NCI-H2081 (cell line): ENCODE measurements at regions not wholly inside any gene's neighbourhood (a gene's known extent, or its start where the extent isn't known, plus 50 kb on each side); places are given as distances from the start of the nearest gene placed in this dataset.

Experiments
- DNase-seq, 2 experiments: peaks; one replicate each; lab custom pipeline; 2025; lab: John Stamatoyannopoulos, UW

DNA sequence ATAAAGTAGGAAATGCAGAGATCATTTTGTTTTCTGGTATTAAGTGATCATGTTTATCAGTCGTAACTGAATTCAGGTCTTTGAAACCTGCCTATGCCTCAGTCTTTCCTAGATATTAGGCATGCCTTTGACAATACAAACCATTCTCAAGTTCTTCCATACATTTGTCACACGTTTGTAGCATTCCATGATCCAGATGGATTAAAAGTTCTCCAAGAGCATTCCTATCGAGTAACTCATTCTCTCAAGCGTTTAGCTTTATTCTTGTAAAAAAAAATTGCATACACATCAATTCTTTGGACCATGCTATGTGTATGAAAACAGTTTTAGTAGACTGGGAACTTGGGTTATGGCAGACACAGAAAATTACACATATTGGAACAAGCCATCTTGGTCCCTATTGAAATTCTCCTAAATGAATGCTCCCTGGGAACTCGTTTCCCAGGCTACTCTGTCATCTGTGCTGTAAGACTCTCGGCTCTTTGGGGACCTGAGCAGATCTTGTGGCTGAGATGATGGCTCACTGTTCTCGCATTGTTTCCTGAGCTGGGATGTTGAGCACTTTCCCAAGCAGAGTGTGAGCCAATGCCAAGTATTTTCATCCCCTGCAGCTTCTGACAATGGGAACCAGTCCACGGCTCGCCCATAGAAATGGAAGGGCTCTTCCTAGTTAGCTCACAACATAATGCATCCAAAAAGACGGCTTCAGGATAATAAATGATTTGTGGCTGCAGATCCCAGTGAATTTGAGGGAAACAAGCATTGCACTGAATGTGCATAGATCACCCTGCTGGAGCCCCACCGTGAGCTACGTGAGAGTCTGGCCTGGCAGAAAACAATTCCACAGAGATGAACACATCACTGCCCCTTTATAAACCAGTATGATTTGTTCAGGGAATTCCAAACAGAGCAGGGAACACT lies 230.2 kb downstream of the IRX1 start:
- DNase-seq: no peak

DNA sequence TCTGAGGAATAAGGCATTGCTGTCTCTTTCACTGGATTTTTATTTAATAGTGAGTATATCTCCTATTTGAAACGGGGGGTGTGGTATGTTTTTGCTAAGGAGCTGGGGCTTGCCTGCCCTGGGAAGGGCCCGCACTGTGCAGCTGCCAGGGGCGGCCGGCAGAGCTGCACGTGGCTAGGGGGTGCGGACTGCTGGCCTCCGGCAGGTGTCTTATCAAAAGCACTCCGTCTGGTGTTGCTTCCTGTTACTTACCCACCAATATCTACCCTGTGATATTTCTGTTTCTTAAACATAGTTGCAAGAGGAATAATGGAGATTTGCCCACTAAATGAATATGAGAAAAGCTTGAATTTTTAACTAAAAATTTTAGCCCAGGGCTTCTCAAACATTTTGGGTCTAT lies 232.0 kb downstream of the IRX1 start:
- no peak for DNase-seq

GRCh38 chr5:3828761-3829160 lies 233.1 kb downstream of the IRX1 start:
- DNase-seq: no peak

- no peak for DNase-seq
Observed at GRCh38 chr5:3833566-3833965, 237.9 kb downstream of the IRX1 start.

DNA sequence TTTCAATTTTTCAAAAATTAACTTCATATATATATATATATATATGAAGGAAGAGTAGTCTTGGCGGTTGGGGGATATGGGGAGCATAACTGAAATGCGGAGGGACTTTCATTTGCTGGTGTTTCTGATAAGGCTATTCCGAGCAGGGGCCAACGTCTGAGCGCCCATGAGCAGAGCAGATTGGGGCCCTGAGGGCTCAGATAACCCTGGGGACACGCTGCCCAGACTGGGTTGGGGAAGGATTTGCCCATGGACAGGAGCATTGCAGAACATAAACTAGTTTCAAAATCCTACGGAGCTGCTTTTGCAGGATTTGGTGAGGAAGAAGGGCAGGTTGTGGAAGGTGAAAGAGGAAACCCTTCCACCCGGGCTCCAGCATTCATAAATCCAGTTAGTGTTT lies 240.2 kb downstream of the IRX1 start:
- no peak for DNase-seq

GRCh38 chr5:3836528-3836927 lies 240.9 kb downstream of the IRX1 start:
- no peak for DNase-seq

DNA sequence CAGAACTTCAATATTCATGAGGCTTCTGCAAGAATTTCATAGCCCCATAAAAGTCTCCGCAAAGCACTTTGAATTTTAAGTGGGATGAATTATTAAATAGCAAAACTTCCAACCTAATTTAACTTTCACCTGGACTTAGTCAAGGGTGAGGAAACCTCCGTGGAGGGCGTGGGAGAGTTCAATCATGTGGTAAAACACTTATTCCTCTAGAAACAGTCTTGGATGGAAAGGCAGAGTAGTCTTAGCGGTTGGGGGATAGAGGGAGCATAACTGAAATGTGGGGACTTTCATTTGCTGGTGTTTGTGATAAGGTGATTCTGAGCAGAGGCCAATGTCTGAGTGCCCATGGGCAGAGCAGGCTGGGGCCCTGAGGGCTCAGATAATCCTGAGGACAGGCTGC lies 241.9 kb downstream of the IRX1 start:
- DNase-seq: no peak

DNA sequence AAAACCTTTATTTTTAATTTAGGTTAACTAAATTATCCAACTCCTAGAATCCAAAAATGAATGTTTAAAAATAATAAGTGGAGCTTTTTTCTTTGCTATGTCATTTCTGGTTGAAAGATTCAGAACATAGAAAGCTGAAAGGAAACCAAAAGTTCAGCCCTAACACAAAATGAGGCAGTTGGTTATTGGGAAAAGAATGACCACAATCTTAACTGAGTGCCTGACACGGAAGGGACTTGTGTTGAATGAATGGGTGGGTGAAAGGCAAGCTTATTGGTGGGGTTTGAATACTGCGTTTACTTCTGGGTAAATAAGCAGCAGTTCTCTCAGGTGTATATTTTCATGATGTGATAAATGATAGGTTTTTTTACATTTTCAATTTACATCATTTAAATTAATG lies 243.5 kb downstream of the IRX1 start:
- DNase-seq: no peak

GRCh38 chr5:3842591-3842990 lies 247.0 kb downstream of the IRX1 start:
- no peak for DNase-seq

GRCh38 chr5:3843706-3844105 lies 248.1 kb downstream of the IRX1 start:
- DNase-seq: no peak

DNA sequence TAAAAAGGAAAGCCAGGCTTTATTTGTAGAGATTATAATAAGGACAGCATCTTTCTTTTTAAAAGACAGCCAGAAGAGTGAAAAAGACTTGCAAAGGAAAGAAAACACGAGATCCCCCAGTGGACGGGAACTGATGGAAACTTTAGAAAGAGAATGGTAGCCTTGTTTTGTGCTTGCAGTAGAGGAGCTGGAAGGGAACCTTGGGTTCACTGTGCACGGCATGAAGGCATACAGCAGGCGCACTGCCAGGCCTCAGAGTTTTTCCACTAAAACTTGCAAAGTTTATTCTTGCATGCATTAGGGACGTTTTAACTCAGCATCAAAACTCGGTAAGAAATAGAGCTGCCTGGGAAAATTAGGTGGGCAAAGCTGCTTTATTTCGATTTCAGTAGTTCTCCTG lies 248.6 kb downstream of the IRX1 start:
- DNase-seq: no peak

- no peak for DNase-seq
Observed at GRCh38 chr5:3845230-3845629, 249.6 kb downstream of the IRX1 start.

- DNase-seq: no peak
Observed at GRCh38 chr5:3852161-3852916, 256.7 kb downstream of the IRX1 start.

DNA sequence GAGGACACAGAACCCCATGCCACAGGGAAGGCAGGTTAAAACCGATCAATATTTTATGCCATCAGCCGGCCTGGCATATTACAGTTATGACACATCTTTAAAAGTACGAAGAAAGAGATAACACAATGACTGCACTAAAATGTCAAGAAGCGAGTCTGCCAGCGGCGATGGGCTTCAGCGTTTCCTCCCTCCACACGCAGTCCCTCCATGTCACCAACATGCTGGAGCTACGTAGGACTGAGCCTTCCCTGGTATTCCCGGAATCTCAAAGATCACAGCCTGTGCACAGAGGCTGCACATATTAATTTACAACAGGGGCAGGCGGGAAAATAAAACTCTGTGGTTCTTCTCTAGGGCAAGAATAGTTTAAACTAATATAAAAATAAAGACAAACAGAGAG lies 257.7 kb downstream of the IRX1 start:
- no peak for DNase-seq

GRCh38 chr5:3854188-3854821 lies 258.7 kb downstream of the IRX1 start:
- DNase-seq: no peak

DNA sequence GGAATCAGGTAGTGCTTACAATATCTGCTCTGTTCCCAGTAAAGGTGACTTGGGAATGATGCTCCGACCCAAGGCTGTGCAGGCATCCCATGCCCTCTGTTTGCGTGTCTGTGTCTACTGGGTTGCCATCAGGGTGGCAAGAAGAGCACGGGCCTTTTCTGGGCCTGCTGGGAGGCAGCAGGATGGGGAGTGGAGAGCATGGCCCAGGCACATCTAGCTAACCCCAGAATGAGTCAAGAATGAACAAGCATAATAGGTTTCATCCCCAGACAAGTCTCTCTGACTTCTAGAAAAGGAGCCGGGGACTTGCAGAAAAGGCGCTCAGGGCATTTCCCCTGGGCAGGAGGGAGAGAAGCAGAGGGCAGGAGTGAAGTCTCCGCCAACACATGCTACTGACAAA lies 260.4 kb downstream of the IRX1 start:
- DNase-seq: no peak

DNA sequence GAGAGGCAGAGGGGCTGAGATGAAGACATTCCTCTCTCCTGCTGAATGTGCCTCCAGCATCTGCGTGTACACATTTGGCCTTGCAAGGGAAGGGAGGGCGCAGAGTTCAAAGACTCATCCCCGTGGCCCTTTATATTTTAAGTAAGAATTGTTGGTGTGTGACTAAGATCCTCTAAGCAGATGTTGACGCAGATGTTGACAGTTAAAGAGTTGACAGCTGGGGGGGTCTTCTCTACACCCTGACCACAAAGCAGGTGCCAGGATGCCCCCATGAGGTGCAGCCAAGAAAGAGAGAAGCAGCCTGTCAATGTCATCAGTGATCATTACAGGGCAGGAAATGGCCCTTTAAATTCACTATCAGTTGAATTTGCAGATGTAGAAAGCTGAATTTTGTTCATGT lies 262.9 kb downstream of the IRX1 start:
- no peak for DNase-seq

GRCh38 chr5:3862906-3863305 lies 267.3 kb downstream of the IRX1 start:
- no peak for DNase-seq

DNA sequence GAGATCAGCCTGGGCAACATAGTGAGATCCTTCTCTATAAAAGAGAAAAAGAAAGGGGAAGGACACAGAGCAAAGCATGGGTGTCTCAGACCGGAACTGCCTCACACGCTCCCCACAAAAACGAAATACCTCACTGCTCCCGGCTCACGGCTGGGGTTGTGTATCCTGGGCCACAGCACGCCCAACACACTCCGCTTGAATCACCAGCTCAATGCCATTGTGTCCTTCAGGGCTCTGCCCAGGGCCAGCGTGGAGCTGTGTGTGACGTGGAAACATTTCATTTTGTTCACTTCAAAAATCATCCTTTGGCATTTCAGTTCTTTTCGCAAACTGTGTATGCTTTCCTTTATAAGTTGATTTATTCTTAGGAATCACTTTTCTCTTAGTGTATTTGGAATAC lies 279.5 kb downstream of the IRX1 start:
- no peak for DNase-seq

- DNase-seq: no peak
Observed at GRCh38 chr5:3878267-3878666, 282.6 kb downstream of the IRX1 start.

- no peak for DNase-seq
Observed at GRCh38 chr5:3883040-3883439, 287.4 kb downstream of the IRX1 start.

GRCh38 chr5:3886524-3887451 lies 291.2 kb downstream of the IRX1 start:
- no peak for DNase-seq
